IMR-90 (cell line): ENCODE measurements at regions not wholly inside any gene's neighbourhood (a gene's known extent, or its start where the extent isn't known, plus 50 kb on each side); places are given as distances from the start of the nearest gene placed in this dataset.

Source experiments
- ATAC-seq: fragments of 200-7000 bp; cut with Tn5 transposase; 2 replicates; pipeline ENCODE4 v1.9.1; 2020; ENCODE audit warnings: low read depth, mild to moderate bottlenecking, moderate library complexity
- BruUV-seq: library from RNA; stranded (reverse); fragments of 400-500 nt; replicated peaks from 2 replicates; lab custom pipeline; 2021; lab: Mats Ljungman, UMichigan
- CTCF ChIA-PET: fragments of 300-600 bp; formaldehyde crosslinking; extraction: SDS; loops from one replicate; lab custom pipeline; 2021; ENCODE audit warnings: antibody characterized with exemption; lab: Yijun Ruan, JAX
- POLR2A ChIA-PET: fragments of 300-600 bp; sonication (Branson Sonifier 250); formaldehyde crosslinking; loops from one replicate; lab custom pipeline; 2022; ENCODE audit warnings: antibody characterized with exemption; ENCODE audit not compliant: unreplicated experiment; lab: Charles Lee
- DNase-seq: peaks from one replicate; pipeline ENCODE4 v3.0.0; 2013
- H2AFZ ChIP-seq: replicated peaks from 2 replicates; pipeline ENCODE3; 2013; ENCODE audit warnings: low read length, mild to moderate bottlenecking; ENCODE audit not compliant: poor library complexity
- H2AK5ac ChIP-seq: 2 replicates; pipeline ENCODE4 v1.6.1; 2013; ENCODE audit warnings: low read depth, low read length, inconsistent platforms
- H2AK9ac ChIP-seq: replicated peaks from 2 replicates; pipeline ENCODE3; 2013; ENCODE audit warnings: mild to moderate bottlenecking, low read depth, low read length, moderate library complexity; ENCODE audit not compliant: poor library complexity
- H2BK120ac ChIP-seq: 2 replicates; pipeline ENCODE4 v1.6.1; 2013; ENCODE audit warnings: low read depth, low read length, inconsistent platforms
- H2BK15ac ChIP-seq: 3 replicates; pipeline ENCODE4 v1.6.1; 2013; ENCODE audit warnings: low read depth, low read length, inconsistent platforms
- H2BK20ac ChIP-seq: 2 replicates; pipeline ENCODE4 v1.6.1; 2013; ENCODE audit warnings: low read depth, mild to moderate bottlenecking, inconsistent platforms, low read length, moderate library complexity
- H2BK5ac ChIP-seq: 2 replicates; pipeline ENCODE4 v1.6.1; 2013; ENCODE audit warnings: mild to moderate bottlenecking, low read depth, low read length, inconsistent platforms; ENCODE audit not compliant: poor library complexity, severe bottlenecking
- H3K14ac ChIP-seq: replicated peaks from 2 replicates; pipeline ENCODE4 v1.6.1; 2013; ENCODE audit warnings: low read depth, low read length, inconsistent platforms
- H3K18ac ChIP-seq: 2 replicates; pipeline ENCODE4 v1.6.1; 2013; ENCODE audit warnings: low read depth, low read length, control low read depth
- H3K23ac ChIP-seq: 2 replicates; pipeline ENCODE4 v1.6.1; 2013; ENCODE audit warnings: low read depth, low read length, inconsistent platforms
- H3K27ac ChIP-seq: 2 replicates; pipeline ENCODE4 v1.5.1; 2013; ENCODE audit warnings: mild to moderate bottlenecking, control low read depth, low read length; ENCODE audit not compliant: insufficient read depth
- H3K27me3 ChIP-seq: 2 replicates; pipeline ENCODE4 v1.6.1; 2013; ENCODE audit warnings: low read length; ENCODE audit not compliant: control insufficient read depth, insufficient read depth
- H3K36me3 ChIP-seq: 2 replicates; pipeline ENCODE4 v1.6.1; 2013; ENCODE audit warnings: low read length, mixed read lengths; ENCODE audit not compliant: control insufficient read depth, insufficient read depth
- H3K4ac ChIP-seq: 2 replicates; pipeline ENCODE4 v1.6.1; 2013; ENCODE audit warnings: low read depth, low read length, inconsistent platforms
- H3K4me1 ChIP-seq: 2 replicates; pipeline ENCODE4 v1.6.1; 2013; ENCODE audit warnings: low read length, mixed read lengths; ENCODE audit not compliant: control insufficient read depth, insufficient read depth
- H3K4me2 ChIP-seq: 2 replicates; pipeline ENCODE4 v1.6.1; 2013; ENCODE audit warnings: low read depth, mild to moderate bottlenecking, control low read depth, low read length, moderate library complexity
- H3K4me3 ChIP-seq: 2 replicates; pipeline ENCODE4 v1.5.1; 2013; ENCODE audit warnings: low read depth, mild to moderate bottlenecking, control low read depth, low read length, moderate library complexity; ENCODE audit not compliant: insufficient read depth
- H3K56ac ChIP-seq: 2 replicates; pipeline ENCODE4 v1.6.1; 2013; ENCODE audit warnings: low read length, inconsistent platforms; ENCODE audit not compliant: insufficient read depth; ENCODE audit errors: extremely low read depth
- H3K79me1 ChIP-seq, 2 experiments: 2 replicates each; pipeline ENCODE4 v1.6.1; 2013; ENCODE audit warnings: low read length in 2 of 2, inconsistent platforms in 1 of 2, low read depth in 1 of 2
- H3K9ac ChIP-seq: 2 replicates; pipeline ENCODE4 v1.6.1; 2013; ENCODE audit warnings: low read depth, low read length, control low read depth
- H3K9me1 ChIP-seq: 2 replicates; pipeline ENCODE4 v1.6.1; 2013; ENCODE audit warnings: low read length, inconsistent platforms; ENCODE audit not compliant: insufficient read depth
- H3K9me3 ChIP-seq: 2 replicates; pipeline ENCODE4 v1.6.1; 2013; ENCODE audit warnings: low read length; ENCODE audit not compliant: control insufficient read depth, insufficient read depth
- H4K20me1 ChIP-seq: 2 replicates; pipeline ENCODE4 v1.6.1; 2013; ENCODE audit warnings: low read length, inconsistent platforms; ENCODE audit not compliant: insufficient read depth
- H4K5ac ChIP-seq: 2 replicates; pipeline ENCODE4 v1.6.1; 2013; ENCODE audit warnings: mild to moderate bottlenecking, low read depth, low read length, control low read depth
- H4K8ac ChIP-seq, 2 experiments: 2 replicates each; pipeline ENCODE4 v1.6.1; 2013; ENCODE audit warnings: low read depth in 2 of 2, low read length in 2 of 2, control low read depth in 1 of 2, inconsistent platforms in 1 of 2
- H4K91ac ChIP-seq: 2 replicates; pipeline ENCODE4 v1.6.1; 2013; ENCODE audit warnings: low read depth, low read length, inconsistent platforms; ENCODE audit not compliant: insufficient read depth
- BHLHE40 ChIP-seq: fragments of 150-350 bp; IDR thresholded peaks from 2 replicates; pipeline ENCODE4 v1.6.1; 2016; ENCODE audit warnings: mild to moderate bottlenecking, low read depth, low read length
- CEBPB ChIP-seq: IDR thresholded peaks from 2 replicates; pipeline ENCODE4 v1.6.1; 2012; ENCODE audit warnings: low read depth, low read length, improper control_type of control experiment
- CHD1 ChIP-seq: IDR thresholded peaks from 2 replicates; pipeline ENCODE4 v1.6.1; 2012; ENCODE audit warnings: low read depth, low read length, improper control_type of control experiment
- FOS ChIP-seq: fragments of 150-350 bp; IDR thresholded peaks from 2 replicates; pipeline ENCODE4 v1.6.1; 2016; ENCODE audit warnings: low read depth, low read length
- MAFK ChIP-seq: IDR thresholded peaks from 2 replicates; pipeline ENCODE4 v1.6.1; 2012; ENCODE audit warnings: low read depth, low read length, improper control_type of control experiment
- MAZ ChIP-seq: IDR thresholded peaks from 2 replicates; pipeline ENCODE4 v1.6.1; 2012; ENCODE audit warnings: low read depth, mild to moderate bottlenecking, low read length, improper control_type of control experiment, moderate library complexity, borderline replicate concordance
- MXI1 ChIP-seq: IDR thresholded peaks from 2 replicates; pipeline ENCODE4 v1.6.1; 2012; ENCODE audit warnings: low read depth, mild to moderate bottlenecking, low read length, moderate library complexity, borderline replicate concordance
- NFE2L2 ChIP-seq: fragments of 150-350 bp; IDR thresholded peaks from 2 replicates; pipeline ENCODE4 v1.6.1; 2016; ENCODE audit warnings: low read depth, mild to moderate bottlenecking, low read length
- POLR2A ChIP-seq: IDR thresholded peaks from 2 replicates; pipeline ENCODE4 v1.6.1; 2012; ENCODE audit warnings: mild to moderate bottlenecking, low read depth, low read length
- RAD21 ChIP-seq: IDR thresholded peaks from 2 replicates; pipeline ENCODE4 v1.6.1; 2012; ENCODE audit warnings: low read length, improper control_type of control experiment
- RCOR1 ChIP-seq: IDR thresholded peaks from 2 replicates; pipeline ENCODE4 v1.6.1; 2012; ENCODE audit warnings: mild to moderate bottlenecking, low read length, improper control_type of control experiment; ENCODE audit not compliant: insufficient replicate concordance
- RFX5 ChIP-seq: IDR thresholded peaks from 2 replicates; pipeline ENCODE4 v1.8.0; 2012; ENCODE audit warnings: low read depth, mild to moderate bottlenecking, low read length, moderate library complexity
- SMC3 ChIP-seq: fragments of 150-350 bp; IDR thresholded peaks from 2 replicates; pipeline ENCODE4 v1.6.1; 2016; ENCODE audit warnings: low read depth, mild to moderate bottlenecking, antibody characterized with exemption, low read length, moderate library complexity
- WGBS, 2 experiments: methylation state at CpG; one replicate each; pipeline versions ENCODE4 v1.1.5 to v1.1.7; 2013; ENCODE audit warnings: missing lambda C conversion rate in 2 of 2; ENCODE audit not compliant: insufficient read length in 1 of 2; ENCODE audit errors: extremely low coverage in 2 of 2; 5-methylcytosine and 5-hydroxymethylcytosine counted together
- dilution Hi-C: fragments of 300-500 bp; cut with HindIII; formaldehyde crosslinking; loops from one replicate; pipeline ENCODE4 v1.14.3; 2018; ENCODE audit warnings: low sequenced_read_pairs; ENCODE audit not compliant: unreplicated experiment
- in situ Hi-C: fragments of 300-500 bp; cut with MboI; formaldehyde crosslinking; loops from 3 replicates; pipeline ENCODE4 v1.14.3; 2019; ENCODE audit warnings: low sequenced_read_pairs, inconsistent platforms, mixed read lengths
- intact Hi-C: fragments of 100-400 bp; cut with micrococcal nuclease; formaldehyde crosslinking; loops from 2 replicates; pipeline ENCODE4 v1.10.0; 2022
- TF ChIP-seq, protein P1 (sequence below): conservative IDR thresholded peaks from 2 replicates; pipeline ENCODE4 v1.5.1; 2012; ENCODE audit warnings: mild to moderate bottlenecking, low read depth, low read length, improper control_type of control experiment
- TF ChIP-seq, protein P2 (sequence below): fragments of 150-350 bp; IDR thresholded peaks from 2 replicates; pipeline ENCODE4 v1.6.1; 2016; ENCODE audit warnings: low read depth, mild to moderate bottlenecking, low read length, moderate library complexity, borderline replicate concordance
- TF ChIP-seq, protein P3 (sequence below): fragments of 150-350 bp; IDR thresholded peaks from 2 replicates; pipeline ENCODE4 v1.6.1; 2017; ENCODE audit warnings: mild to moderate bottlenecking, antibody characterized with exemption, low read length, low read depth

DNA sequence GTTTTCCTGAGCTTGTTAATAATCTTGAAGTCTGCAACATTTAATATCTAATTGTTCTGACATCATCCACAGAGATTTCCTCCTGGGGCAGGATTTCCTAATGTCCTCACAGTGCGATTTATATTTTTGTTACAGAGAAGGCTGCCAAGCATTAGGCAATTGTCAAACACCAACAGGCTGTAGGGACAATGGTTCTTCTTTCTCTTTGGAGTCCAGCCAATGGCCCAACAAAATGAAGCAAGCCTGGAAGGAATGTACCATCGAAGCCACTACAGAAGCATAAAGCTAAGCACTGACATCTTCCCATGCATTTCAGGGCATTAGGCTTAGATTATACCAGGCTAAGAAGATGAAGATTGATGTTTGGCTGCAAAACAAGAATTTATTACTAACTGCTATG is 173.0 kb upstream of the FRMD4B start:
- no peak overlapping the region for H3K4me3 ChIP-seq
- POLR2A ChIA-PET, result no interaction called here
- no peak overlapping the region for H3K18ac ChIP-seq
- H3K4ac ChIP-seq, result no peak overlapping the region
- no peak overlapping the region for H3K4me2 ChIP-seq
- H2AFZ ChIP-seq, result no peak overlapping the region
- no peaks in the 10 kb centered on the region for H3K9me1 ChIP-seq
- H3K27me3 ChIP-seq, result no peaks in the 10 kb centered on the region
- H3K14ac ChIP-seq, result no peak overlapping the region
- no peak overlapping the region for H3K56ac ChIP-seq
- no TSS peak for BruUV-seq
- H3K23ac ChIP-seq, result no peak overlapping the region
- no peak overlapping the region for H3K27ac ChIP-seq
- no peak overlapping the region for H2BK20ac ChIP-seq
- no peaks in the 10 kb centered on the region for H3K4me1 ChIP-seq
- no peaks in the 10 kb centered on the region for H3K9me3 ChIP-seq
- H2BK15ac ChIP-seq, result no peak overlapping the region
- no peaks in the 10 kb centered on the region for H3K79me1 ChIP-seq
- dilution Hi-C loops (no loop called here), in situ Hi-C loops (no loop called here), intact Hi-C loops (no loop called here)
- no peak overlapping the region for H2AK9ac ChIP-seq
- H4K20me1 ChIP-seq, result no peaks in the 10 kb centered on the region
- no CpG with 5 or more reads among the region's 2 CpGs for WGBS, 2 experiments
- H2BK120ac ChIP-seq, result no peak overlapping the region
- H4K8ac ChIP-seq, result no peak overlapping the region
- H3K36me3 ChIP-seq, result no peaks in the 10 kb centered on the region
- no peak overlapping the region for H3K9ac ChIP-seq
- H2AK5ac ChIP-seq, result no peak overlapping the region
- no peak overlapping the region for H4K91ac ChIP-seq
- DNase-seq (no peak), ATAC-seq (no peak)
- CTCF ChIA-PET, result no interaction called here
- TF ChIP-seq CHD1 (no peak), MAZ (no peak), FOS (no peak), RCOR1 (no peak), RAD21 (no peak), BHLHE40 (no peak), SMC3 (no peak), NFE2L2 (no peak), CEBPB (no peak), POLR2A (no peak), MXI1 (no peak), MAFK (no peak), RFX5 (no peak)
- TF ChIP-seq, protein P1, sequence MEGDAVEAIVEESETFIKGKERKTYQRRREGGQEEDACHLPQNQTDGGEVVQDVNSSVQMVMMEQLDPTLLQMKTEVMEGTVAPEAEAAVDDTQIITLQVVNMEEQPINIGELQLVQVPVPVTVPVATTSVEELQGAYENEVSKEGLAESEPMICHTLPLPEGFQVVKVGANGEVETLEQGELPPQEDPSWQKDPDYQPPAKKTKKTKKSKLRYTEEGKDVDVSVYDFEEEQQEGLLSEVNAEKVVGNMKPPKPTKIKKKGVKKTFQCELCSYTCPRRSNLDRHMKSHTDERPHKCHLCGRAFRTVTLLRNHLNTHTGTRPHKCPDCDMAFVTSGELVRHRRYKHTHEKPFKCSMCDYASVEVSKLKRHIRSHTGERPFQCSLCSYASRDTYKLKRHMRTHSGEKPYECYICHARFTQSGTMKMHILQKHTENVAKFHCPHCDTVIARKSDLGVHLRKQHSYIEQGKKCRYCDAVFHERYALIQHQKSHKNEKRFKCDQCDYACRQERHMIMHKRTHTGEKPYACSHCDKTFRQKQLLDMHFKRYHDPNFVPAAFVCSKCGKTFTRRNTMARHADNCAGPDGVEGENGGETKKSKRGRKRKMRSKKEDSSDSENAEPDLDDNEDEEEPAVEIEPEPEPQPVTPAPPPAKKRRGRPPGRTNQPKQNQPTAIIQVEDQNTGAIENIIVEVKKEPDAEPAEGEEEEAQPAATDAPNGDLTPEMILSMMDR, result no peak
- TF ChIP-seq, protein P2, sequence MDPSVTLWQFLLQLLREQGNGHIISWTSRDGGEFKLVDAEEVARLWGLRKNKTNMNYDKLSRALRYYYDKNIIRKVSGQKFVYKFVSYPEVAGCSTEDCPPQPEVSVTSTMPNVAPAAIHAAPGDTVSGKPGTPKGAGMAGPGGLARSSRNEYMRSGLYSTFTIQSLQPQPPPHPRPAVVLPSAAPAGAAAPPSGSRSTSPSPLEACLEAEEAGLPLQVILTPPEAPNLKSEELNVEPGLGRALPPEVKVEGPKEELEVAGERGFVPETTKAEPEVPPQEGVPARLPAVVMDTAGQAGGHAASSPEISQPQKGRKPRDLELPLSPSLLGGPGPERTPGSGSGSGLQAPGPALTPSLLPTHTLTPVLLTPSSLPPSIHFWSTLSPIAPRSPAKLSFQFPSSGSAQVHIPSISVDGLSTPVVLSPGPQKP, result no peak
- TF ChIP-seq, protein P3, sequence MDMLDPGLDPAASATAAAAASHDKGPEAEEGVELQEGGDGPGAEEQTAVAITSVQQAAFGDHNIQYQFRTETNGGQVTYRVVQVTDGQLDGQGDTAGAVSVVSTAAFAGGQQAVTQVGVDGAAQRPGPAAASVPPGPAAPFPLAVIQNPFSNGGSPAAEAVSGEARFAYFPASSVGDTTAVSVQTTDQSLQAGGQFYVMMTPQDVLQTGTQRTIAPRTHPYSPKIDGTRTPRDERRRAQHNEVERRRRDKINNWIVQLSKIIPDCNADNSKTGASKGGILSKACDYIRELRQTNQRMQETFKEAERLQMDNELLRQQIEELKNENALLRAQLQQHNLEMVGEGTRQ, result no peak
- no peak overlapping the region for H2BK5ac ChIP-seq
- no peak overlapping the region for H4K5ac ChIP-seq
